Hematopoietic multipotent progenitor cell treated with erythropoietin and hydrocortisone succinate and interleukin-3 and kit ligand, for 15 days (in vitro differentiated cells): ENCODE measurements at regions not wholly inside any gene's neighbourhood (a gene's known extent, or its start where the extent isn't known, plus 50 kb on each side); places are given as distances from the start of the nearest gene placed in this dataset.
"Not testable (repeated sequence)": the region's sequence is repeated elsewhere in the genome, so short reads cannot be mapped to it uniquely, and the experiment has no call there.

Source experiments
- DNase-seq: peaks from one replicate; pipeline ENCODE4 v3.0.0-alpha.2; 2015; ENCODE audit warnings: low spot score

DNA sequence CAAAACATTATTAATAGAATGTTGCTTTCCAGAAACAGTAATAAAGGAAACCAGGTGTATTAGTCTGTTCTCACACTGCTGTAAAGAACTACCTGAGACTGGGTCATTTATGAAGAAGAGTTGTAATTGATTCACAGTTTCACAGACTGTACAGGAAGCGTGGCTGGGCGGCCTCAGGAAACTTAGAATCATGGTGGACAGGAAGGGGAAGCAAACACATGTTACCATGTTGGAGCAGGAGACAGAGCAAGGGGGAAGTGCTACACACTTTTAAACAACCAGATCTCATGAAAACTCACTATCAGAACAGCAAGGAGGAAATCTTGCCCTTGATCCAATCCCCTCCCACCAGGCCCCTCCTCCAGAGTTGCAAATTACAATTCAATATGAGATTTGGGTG lies 815.8 kb downstream of the TRIML1 start:
- no peak for DNase-seq

DNA sequence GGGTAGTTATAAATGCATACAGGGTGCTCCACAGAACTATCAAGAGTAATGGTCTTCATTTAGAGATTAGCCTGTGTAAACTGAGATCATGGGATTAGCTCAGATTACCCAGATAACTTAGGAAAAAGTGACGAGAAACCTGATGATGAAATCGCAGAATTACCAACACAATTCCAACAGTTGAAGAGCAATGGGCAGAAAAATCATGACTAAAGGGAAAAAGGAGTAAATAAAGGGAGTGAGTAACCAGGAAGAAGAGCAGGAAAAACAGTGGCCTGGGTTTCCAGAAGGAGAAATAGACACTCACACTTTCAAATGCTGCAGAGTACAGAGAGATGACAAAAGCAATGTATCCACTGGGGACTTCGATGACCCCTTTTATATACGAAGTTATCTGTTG lies 817.3 kb downstream of the TRIML1 start:
- DNase-seq, result no peak

DNA sequence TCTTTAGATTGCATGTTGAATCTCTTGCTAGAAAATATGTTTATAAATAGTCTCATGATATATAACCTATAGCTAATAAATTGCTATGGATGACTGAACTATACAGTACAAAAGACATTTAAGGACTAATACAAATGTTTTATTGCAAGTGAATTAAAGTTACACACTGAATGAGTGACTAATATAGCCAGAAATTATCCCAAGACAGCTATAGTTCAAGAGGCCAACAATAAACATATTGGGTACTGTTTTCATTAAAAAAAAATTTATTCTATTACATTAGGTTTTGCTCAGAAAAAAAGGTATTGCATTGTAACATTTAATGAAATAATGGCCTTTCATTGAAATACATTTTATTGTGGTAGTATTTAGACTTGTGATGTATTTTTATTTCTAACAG lies 819.1 kb downstream of the TRIML1 start:
- DNase-seq, result no peak

DNA sequence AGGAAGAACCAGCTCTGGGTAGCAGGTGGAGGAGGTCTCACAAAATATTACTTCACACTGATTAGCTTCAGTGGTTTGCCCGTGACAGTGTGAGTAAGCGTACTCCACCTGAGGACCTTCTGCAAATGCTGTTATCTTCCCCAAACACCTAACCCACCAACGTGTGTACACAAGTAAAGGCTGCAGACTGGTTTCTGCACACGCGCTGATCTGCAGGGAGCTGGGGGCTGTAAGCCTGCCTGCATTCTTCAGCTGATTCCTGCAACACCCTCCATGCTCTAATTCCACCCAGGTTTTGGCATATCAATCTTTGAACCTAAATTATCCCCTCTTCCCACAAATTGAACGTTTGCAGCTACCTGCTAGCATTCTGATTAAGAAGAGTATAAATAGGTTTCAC lies 820.2 kb downstream of the TRIML1 start:
- no peak for DNase-seq

DNA sequence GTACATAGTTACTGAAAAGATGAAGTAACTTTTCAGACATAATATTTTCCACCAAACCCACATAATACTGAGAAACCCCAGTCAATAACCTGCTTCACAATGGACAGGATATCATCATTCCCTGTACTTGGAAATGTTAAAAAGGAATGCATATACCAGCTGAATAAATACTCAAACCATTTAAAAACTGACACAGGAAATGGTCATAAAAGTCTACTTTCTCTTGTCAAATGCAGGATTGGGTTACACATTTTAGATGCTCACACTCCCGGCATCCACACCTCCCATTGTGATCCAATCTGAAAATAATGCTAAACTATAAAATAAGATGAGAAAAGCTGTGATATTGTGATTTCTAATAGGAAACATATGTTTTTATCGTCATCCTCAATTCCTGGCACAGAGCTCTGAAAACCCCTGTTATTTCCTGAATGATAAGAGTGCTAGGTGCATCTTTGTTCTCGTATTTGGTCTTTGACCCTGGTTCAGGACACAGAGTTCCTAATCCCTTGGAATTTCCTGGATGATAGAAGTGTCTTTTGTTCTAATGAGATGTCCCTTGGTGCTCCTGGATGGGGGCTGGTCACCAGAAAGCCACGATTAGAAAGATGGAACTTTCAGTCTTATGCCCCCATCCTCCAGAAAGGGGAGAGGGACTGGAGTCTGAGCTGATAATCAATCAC lies 821.3 kb downstream of the TRIML1 start:
- DNase-seq, result no peak

DNA sequence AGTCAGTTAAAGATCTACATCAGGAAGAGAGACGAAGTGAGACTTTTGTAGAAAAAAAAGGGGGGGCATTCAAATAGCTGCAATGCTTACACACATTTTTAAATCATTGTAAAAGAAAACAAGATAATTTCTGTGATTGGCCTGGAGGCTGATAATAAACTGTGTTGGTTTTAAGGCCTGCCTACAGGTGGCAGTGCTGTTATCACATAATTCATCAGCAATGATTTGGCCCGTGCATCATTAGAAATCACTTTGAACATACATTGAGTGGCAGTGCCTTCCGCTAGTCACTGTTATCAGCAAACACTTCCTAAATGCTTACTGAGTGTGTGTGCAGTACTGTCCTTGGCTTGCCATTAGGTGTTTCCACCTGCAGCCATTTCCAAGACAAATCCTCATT lies 831.9 kb downstream of the TRIML1 start:
- DNase-seq, result no peak

DNA sequence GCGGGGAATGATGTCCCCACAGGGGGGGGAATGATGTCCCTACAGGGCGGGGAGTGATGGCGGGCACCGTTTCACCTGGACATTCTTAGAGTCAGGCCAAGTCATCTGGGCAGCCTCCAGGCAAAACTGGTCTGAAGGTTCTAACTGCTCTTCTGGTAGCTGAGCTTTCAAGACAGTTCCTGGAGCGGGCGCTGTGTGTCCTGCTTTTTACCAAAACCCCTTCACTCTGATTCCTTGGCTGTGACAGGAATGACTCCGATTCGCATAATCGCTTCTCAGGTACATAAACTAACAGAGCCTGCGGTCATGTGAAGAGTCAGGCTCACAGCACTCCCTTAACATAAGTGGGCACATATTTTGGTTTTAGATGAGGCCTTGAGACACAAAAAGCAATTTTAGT lies 836.0 kb downstream of the TRIML1 start:
- no peak for DNase-seq

DNA sequence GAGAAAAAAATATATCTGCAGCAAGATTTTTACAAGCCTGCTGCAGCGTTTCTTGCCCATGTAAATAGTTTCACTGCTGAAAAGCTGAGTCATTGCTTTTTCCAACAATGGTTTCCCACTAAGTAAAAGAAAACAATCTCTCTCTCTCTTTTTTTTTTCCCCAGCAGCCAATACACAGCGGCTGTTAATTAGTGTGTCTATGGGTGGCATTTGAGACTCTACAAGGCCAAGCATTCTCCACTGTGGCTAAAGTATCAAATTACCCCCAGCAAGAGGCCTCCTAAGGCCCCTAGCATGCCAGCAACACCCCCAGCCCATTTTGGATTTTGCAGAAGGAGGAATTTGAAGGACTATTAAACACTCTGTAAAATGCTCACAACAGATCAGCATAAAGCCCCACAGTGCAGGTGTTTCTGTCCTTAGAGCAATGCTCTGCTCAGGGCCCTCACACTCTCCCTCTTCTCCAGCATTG lies 837.4 kb downstream of the TRIML1 start:
- no peak for DNase-seq

DNA sequence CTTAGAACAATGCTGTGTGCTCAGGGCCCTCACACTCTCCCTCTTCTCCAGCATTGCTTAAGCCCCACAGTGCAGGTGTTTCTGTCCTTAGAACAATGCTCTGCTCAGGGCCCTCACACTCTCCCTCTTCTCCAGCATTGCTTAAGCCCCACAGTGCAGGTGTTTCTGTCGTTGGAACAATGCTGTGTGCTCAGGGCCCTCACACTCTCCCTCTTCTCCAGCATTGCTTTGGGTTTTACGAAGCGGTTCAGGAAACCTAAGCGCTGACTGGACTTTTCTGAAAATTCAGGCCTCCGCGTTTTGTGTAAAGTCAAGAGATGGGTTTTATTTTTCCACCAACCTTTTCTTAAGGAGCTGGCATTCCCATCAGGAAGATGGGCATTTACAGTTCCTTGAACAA lies 838.0 kb downstream of the TRIML1 start:
- not testable (repeated sequence) for DNase-seq

DNA sequence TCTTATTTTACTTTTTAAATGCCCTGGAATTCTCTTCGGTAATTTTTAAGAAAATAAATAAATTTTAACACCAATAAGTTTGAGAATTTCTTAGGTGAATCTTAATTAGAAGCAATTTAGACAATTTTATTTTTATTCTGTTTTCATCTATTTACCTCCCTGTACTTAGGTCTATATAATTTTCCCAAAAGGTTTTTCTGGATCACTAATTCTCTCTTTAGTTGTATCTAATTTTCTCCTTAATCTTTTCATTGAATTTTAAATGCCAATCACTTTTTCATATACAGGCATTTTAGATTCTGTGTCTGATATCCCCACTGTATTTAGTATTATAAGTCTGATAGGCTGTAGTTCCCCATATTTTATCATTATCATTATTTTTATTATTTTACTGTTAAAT lies 845.3 kb downstream of the TRIML1 start:
- DNase-seq, result no peak

DNA sequence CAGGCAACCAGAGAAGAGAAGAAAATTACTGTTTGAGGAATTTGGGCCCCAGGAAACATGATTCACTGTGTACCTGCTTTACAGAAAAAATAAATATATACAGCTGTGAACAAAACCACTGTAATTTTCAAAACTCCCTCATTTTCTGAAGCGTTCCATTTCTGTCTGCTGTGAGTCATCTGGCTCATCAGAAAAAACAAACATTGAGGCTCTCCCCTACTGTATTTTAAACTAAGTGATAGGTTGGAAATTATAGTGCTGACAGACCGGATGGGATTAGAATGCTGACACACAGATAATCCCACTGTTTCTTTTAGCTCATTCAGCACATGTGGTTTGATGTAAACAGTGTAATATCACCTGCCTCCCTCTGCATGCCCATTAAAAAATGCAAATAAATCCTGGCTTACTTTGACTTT lies 847.0 kb downstream of the TRIML1 start:
- no peak for DNase-seq

DNA sequence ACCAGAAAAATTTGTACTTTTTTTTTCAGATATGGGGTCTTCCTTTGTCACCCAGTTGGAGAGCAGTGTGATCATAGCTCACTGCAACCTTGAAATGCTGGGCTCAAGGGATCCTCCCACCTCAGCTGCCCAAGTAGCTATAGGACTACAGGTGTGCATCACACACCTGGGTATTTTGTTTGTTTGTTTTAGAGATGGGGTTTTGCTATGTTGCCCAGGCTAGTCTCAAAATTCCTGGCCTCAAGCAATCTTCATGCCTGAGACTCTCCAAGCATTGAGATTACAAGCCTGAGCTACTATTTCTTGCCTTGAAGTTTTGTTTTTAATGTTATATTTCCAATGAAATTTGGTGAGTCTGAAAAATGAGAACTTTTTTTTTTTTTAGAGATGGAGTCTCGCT lies 847.8 kb downstream of the TRIML1 start:
- DNase-seq, result no peak

DNA sequence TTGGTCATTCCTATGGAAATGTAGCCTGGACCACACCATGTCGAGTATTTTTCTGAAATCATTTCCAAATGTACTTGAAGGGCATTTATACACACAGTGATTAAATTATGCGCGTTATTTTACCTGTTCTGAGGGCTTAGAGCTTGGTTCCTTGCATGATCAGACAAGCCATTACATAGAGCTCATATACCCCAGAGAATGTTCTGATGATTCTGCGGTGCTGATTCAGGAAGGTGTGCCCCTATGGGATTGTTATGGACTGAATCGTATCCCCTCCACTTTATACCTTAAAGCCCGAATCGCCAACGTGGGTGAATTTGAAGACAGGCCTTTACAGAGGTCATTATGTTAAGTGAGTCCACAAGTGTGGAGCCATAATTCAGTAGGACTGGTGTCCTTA lies 848.9 kb downstream of the TRIML1 start:
- no peak for DNase-seq

DNA sequence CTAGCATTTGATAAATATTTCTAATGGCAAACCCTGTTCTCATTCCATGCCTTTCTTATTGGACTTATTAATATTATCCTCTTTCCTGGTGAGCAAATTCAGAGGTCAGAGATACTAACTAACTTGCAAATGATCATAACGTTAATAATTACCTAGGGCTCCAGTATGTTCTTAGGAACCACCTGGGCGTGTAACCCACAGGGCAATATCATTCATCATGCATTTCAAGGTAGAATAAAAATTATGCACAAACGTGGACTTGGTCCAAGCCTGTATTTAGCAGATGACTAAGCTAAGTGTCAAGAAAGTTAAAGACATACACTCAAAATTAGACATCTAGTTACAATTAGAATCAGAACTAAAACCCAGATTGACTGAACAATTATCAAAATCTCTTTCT lies 850.1 kb downstream of the TRIML1 start:
- no peak for DNase-seq

DNA sequence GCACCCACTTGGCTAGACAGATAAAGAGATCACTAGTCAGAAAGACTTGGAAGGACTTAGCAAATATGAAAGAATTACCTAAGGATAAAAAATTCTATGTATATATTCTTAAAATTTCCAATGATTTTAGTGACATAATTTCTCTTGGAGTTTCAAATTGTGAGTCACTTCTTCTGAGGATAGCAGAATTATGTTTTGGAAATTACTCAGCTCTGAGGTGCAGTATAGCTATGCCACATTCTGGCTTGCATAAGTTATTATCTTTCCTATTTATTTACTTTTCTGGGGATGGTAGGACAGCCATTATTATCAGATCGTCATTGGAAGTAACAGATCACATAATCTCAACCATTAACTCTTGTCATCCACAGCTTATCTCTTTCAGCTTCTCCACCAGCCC lies 853.5 kb downstream of the TRIML1 start:
- no peak for DNase-seq

DNA sequence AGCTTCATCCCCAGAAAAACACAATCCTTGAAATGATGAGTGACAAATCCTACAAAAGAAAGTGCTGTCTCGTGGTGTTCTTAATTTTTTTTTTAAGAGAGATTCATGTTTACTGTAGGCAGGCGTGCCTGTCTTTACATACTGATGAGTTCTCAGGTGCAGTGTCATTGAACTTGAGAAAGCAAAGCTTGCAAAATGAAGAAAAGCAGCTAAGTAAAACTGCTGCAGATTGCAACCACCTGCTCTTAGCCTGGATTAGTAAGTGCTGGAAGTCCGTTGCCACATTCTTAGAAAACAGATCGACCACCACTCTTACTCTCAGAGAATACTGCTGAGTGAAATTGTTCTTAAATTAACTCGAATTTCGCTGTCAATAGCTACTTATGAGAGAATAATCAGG lies 854.6 kb downstream of the TRIML1 start:
- no peak for DNase-seq

DNA sequence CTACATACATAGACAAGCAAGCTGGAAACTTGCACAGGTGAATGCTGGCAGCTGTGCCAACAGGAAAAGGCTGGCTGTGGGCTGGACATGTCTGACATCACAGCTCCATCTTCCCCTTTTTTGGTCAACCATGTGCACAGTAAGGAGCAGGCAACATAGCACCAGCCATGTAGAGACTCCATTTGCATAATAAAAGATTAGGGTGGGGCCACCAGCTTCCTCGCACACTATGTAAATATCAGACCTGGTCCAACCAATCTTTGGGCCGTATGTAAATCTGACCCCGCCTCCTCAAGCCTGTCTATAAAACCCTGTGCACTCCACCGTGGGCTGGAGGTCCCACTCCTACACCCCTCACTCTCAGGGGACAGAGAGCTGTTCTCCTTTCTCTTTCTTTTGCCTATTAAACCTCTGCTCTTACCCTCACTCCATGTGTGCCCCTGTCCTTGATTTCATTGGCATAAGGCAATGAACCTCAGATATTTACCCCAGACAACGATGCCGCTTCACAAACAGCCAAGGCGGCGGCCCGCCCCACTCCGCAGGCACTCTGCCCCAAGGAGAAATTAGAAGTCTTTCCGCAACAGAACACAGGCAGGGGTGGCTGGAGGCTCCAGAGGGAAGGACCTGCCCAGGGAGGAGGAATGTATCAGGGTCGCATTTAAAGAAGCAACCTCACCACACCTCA lies 862.2 kb downstream of the TRIML1 start:
- DNase-seq, result no peak

DNA sequence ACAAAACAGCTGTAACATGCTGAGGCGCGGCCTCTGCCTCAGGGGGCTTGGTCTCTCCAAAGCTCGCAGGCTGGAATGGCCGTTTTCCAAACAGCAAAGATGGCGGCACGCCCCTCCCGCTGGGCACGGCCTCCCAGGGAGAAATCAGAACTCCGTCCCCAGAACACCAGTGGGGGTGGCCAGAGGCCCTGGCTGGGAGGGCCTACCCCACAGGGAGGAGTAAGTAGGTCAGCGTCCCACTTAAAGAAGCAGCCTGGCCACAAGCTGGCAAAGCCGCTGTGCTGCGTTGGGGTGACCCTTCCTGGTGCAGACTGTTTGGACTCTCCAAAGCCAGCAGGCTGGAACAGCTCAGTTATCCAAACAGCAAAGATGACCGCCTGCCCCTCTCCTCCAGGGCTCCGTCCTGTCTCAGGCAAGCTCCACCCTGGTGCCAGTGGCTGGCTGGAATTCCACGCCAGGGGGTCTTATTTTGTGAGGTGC lies 862.8 kb downstream of the TRIML1 start:
- DNase-seq, result no peak

DNA sequence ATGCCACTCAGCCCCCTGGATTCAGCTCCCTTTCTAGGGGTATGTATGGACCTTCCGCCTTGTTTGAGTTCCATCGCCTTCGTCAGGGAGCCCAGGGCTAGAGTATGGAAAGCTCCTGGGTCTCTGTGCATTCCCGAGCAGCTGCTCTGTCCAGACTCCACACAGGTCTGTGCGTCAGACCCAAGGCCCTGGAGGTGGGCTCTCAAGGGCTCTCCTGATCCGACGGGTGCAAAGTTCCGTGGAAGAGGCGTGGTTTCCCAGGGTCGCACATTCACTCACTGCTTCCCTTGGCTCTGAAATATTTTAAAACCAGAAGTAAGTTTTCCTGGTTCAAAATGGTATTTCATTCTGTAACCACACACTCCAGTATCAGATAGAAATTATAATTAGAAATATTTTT lies 863.2 kb downstream of the TRIML1 start:
- no peak for DNase-seq

DNA sequence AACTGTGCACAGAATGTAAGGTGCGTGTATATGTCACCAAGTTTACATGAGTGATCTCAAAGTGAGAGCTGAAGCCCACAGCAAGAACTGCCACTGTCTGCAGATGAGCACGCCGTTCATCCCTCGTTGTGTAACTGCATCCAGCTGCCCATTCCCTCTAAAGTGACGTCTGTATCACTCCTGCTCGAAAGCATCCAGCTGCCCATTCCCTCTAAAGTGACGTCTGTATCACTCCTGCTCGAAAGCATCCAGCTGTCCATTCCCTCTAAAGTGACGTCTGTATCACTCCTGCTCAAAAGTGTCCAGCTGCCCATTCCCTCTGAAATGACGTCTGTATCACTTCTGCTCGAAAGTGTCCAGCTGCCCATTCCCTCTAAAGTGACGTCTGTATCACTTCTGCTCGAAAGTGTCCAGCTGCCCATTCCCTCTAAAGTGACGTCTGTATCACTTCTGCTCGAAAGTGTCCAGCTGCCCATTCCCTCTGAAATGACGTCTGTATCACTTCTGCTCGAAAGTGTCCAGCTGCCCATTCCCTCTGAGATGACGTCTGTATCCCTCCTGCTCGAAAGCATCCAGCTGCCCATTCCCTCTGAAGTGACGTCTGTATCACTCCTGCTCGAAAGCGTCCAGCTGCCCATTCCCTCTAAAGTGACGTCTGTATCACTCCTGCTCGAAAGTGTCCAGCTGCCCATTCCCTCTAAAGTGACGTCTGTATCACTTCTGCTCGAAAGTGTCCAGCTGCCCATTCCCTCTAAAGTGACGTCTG lies 871.4 kb downstream of the TRIML1 start:
- DNase-seq, result not testable (repeated sequence)

DNA sequence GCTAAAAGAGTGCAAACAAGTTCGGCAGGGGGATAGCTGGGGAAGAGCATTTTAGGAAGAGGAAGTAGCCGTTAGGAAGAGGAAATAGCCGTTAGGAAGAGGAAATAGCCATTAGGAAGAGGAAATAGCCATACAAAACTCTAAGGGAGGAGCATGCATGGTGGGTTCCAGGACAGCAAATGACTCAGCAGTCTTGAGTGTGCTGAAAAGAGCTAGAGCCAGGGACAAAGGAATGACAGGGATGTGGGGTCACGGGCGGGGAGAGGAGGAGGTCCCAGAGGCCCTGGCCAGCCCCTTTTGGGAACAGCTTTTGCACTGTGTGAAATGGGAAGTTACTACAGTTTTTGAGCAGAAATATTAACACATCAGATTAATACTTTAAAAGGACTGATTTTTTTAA lies 882.6 kb downstream of the TRIML1 start:
- no peak for DNase-seq

DNA sequence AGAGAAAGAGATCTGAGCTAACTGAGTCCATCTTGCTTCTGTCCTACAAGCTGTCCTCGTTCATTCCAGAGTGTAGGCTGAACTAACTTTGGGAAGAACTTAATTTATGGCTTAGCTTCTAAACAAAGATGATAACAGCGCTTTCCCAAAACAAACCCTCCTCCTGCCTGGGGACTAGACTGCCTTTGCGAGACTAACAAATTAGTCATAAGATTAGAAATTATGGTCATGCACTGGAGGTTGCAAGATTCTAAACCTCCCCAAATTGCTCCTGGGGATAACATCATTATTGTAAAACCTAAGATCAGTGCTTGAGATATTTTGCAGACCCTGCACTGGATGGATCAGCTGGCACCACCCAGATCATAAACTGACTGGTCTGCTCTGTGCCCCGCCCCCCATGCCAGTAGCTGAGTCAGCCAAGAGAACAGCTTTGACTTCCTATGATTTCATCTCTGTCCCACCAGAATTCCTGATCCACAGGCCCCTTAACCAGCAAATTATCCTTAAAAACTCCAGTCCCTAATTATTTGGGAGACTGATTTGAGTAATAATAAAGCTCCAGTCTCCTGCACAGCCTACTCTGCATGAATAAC lies 883.3 kb downstream of the TRIML1 start:
- DNase-seq, result no peak
